DND-41 (cell line): ENCODE measurements at regions not wholly inside any gene's neighbourhood (a gene's known extent, or its start where the extent isn't known, plus 50 kb on each side); places are given as distances from the start of the nearest gene placed in this dataset.

Experiments
- CTCF ChIP-seq: IDR thresholded peaks from 2 replicates; pipeline ENCODE4 v1.5.1; 2012; ENCODE audit warnings: borderline replicate concordance, low read length, moderate library complexity, mild to moderate bottlenecking; ENCODE audit not compliant: poor library complexity, severe bottlenecking; ENCODE audit errors: extremely low read depth
- EZH2 ChIP-seq: IDR thresholded peaks from 3 replicates; pipeline ENCODE4 v1.6.1; 2012; ENCODE audit warnings: borderline replicate concordance, low read depth, mild to moderate bottlenecking, moderate library complexity, low read length, inconsistent platforms; ENCODE audit not compliant: severe bottlenecking

GRCh38 chr5:34578962-34579361 is 77.2 kb upstream of the RAI14 start:
- TF ChIP-seq CTCF (no peak), EZH2 (no peak)
